ENCODE measurements at regions not wholly inside any gene's neighbourhood (a gene's known extent, or its start where the extent isn't known, plus 50 kb on each side); places are given as distances from the start of the nearest gene placed in this dataset.
A peak's percentile ranks its signal among the peaks of the same experiment; 100 is the strongest.

GRCh38 chr6:106895703-106896040, 78.9 kb downstream of the CD24 start:
- DNase-seq (ENCODE audit: extremely low read depth, low read depth), result no peak
- H3K4me3 ChIP-seq (replicated peaks; ENCODE audit: low read depth, low read length), result no peak overlapping the region
- TF ChIP-seq CTCF (IDR thresholded peaks at IDR 0.05; ENCODE audit: low read depth, low read length, missing control alignments), result no peak

GRCh38 chr6:106894978-106895702, 79.4 kb downstream of the CD24 start:
- no peak for TF ChIP-seq CTCF (IDR thresholded peaks at IDR 0.05; ENCODE audit: low read depth, low read length, missing control alignments)
- H3K4me3 ChIP-seq (replicated peaks; ENCODE audit: low read depth, low read length), result no peak overlapping the region
- peak; percentile 16 for DNase-seq (ENCODE audit: extremely low read depth, low read depth)

GRCh38 chr6:106892186-106892585, 82.3 kb downstream of the CD24 start:
- DNase-seq (ENCODE audit: extremely low read depth, low read depth), result no peak
- no peak overlapping the region for H3K4me3 ChIP-seq (replicated peaks; ENCODE audit: low read depth, low read length)
- TF ChIP-seq CTCF (IDR thresholded peaks at IDR 0.05; ENCODE audit: low read depth, low read length, missing control alignments), result no peak

- TF ChIP-seq CTCF (IDR thresholded peaks at IDR 0.05; ENCODE audit: low read depth, low read length, missing control alignments), result no peak
These were observed 84.1 kb downstream of the CD24 start for GRCh38 chr6:106890447-106890846.

GRCh38 chr6:106889692-106890091, 84.8 kb downstream of the CD24 start:
- TF ChIP-seq CTCF (IDR thresholded peaks at IDR 0.05; ENCODE audit: low read depth, low read length, missing control alignments), result no peak
- no peak overlapping the region for H3K4me3 ChIP-seq (replicated peaks; ENCODE audit: low read depth, low read length)
- no peak for DNase-seq (ENCODE audit: extremely low read depth, low read depth)

More at GRCh38 chr6:106890447-106890846, 84.1 kb downstream of the CD24 start:
- H3K4me3 ChIP-seq (replicated peaks; ENCODE audit: low read depth, low read length), result no peak overlapping the region
- no peak for DNase-seq (ENCODE audit: extremely low read depth, low read depth)

- H3K4me3 ChIP-seq (replicated peaks; ENCODE audit: low read depth, low read length), result no peak overlapping the region
- DNase-seq (ENCODE audit: extremely low read depth, low read depth), result no peak
- no peak for TF ChIP-seq CTCF (IDR thresholded peaks at IDR 0.05; ENCODE audit: low read depth, low read length, missing control alignments)
These were observed 87.4 kb downstream of the CD24 start for GRCh38 chr6:106886922-106887797.

All from HFF-Myc (cell line).